ENCODE measurements at regions not wholly inside any gene's neighbourhood (a gene's known extent, or its start where the extent isn't known, plus 50 kb on each side); places are given as distances from the start of the nearest gene placed in this dataset.

- no peak for TF ChIP-seq CTCF (IDR thresholded peaks at IDR 0.05)
- no peak for TF ChIP-seq EZH2phosphoT487 (IDR thresholded peaks at IDR 0.05)
- TF ChIP-seq EZH2 (IDR thresholded peaks at IDR 0.05) = no peak
Measured at GRCh38 chr5:57863661-57864060, 381.1 kb upstream of the ACTBL2 start.
